Ishikawa (cell line): ENCODE measurements at regions not wholly inside any gene's neighbourhood (a gene's known extent, or its start where the extent isn't known, plus 50 kb on each side); places are given as distances from the start of the nearest gene placed in this dataset.

Source experiments
- CEBPB ChIP-seq: IDR thresholded peaks from 2 replicates; pipeline ENCODE4 v1.6.1; 2012
- CREB1 ChIP-seq: IDR thresholded peaks from 2 replicates; pipeline ENCODE4 v1.6.1; 2012; ENCODE audit warnings: low read depth
- EGR1 ChIP-seq: IDR thresholded peaks from 2 replicates; pipeline ENCODE4 v1.6.1; 2012
- EP300 ChIP-seq: IDR thresholded peaks from 2 replicates; pipeline ENCODE4 v1.6.1; 2012; ENCODE audit warnings: borderline replicate concordance
- FOXM1 ChIP-seq: IDR thresholded peaks from 2 replicates; pipeline ENCODE4 v1.6.1; 2012; ENCODE audit warnings: low read depth, borderline replicate concordance
- NFIC ChIP-seq: IDR thresholded peaks from 2 replicates; pipeline ENCODE4 v1.6.1; 2012
- RAD21 ChIP-seq: IDR thresholded peaks from 2 replicates; pipeline ENCODE4 v1.6.1; 2012; ENCODE audit warnings: low read depth
- TAF1 ChIP-seq: IDR thresholded peaks from 2 replicates; pipeline ENCODE4 v1.6.1; 2012; ENCODE audit warnings: low read depth, mild to moderate bottlenecking
- TCF12 ChIP-seq: IDR thresholded peaks from 2 replicates; pipeline ENCODE4 v1.6.1; 2012; ENCODE audit warnings: low read depth
- TEAD4 ChIP-seq: IDR thresholded peaks from 2 replicates; pipeline ENCODE4 v1.6.1; 2012
- YY1 ChIP-seq: IDR thresholded peaks from 2 replicates; pipeline ENCODE4 v1.6.1; 2012; ENCODE audit warnings: low read depth
- ZBTB7A ChIP-seq: IDR thresholded peaks from 2 replicates; pipeline ENCODE4 v1.6.1; 2012; ENCODE audit warnings: low read depth
- TF ChIP-seq, protein P1 (sequence below): IDR thresholded peaks from 2 replicates; pipeline ENCODE4 v1.6.1; 2012
- TF ChIP-seq, protein P2 (sequence below): IDR thresholded peaks from 2 replicates; pipeline ENCODE4 v1.6.1; 2012; ENCODE audit warnings: low read depth, mild to moderate bottlenecking
- TF ChIP-seq, protein P3 (sequence below): IDR thresholded peaks from 2 replicates; pipeline ENCODE4 v1.6.1; 2012

DNA sequence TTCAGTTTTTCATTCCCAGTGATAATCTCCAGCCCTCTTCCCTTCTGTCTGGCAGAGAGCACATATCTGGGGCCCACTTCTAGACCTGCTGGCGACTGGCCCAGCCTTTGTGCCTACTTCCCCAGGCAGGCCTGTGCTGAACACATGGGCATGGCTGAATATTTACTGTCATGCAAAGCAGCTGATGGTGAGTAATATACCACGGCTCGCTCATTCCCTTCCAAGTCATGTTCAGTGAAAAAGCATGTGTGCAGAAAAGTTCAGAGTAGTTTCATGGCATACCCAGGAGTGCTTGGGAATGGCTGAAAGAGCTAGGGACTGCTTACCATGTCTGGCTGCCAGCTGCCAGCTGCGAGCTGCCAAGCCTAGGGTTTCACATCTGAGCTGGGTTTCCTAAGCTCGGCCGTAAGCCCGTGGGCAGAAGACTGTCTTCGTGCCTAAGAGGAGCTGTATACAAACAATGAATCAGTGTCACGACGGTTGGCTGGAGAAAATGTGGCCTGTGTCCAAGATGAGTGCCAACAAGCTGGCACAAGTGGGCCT, 179.9 kb upstream of the PELI2 start:
- no peak for TF ChIP-seq ZBTB7A
- no peak for TF ChIP-seq TEAD4
- TF ChIP-seq YY1: no peak
- no peak for TF ChIP-seq NFIC
- TF ChIP-seq, protein P1, sequence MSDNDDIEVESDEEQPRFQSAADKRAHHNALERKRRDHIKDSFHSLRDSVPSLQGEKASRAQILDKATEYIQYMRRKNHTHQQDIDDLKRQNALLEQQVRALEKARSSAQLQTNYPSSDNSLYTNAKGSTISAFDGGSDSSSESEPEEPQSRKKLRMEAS: no peak
- TF ChIP-seq TCF12: no peak
- no peak for TF ChIP-seq CEBPB
- TF ChIP-seq EGR1: no peak
- no peak for TF ChIP-seq TAF1
- TF ChIP-seq, protein P2, sequence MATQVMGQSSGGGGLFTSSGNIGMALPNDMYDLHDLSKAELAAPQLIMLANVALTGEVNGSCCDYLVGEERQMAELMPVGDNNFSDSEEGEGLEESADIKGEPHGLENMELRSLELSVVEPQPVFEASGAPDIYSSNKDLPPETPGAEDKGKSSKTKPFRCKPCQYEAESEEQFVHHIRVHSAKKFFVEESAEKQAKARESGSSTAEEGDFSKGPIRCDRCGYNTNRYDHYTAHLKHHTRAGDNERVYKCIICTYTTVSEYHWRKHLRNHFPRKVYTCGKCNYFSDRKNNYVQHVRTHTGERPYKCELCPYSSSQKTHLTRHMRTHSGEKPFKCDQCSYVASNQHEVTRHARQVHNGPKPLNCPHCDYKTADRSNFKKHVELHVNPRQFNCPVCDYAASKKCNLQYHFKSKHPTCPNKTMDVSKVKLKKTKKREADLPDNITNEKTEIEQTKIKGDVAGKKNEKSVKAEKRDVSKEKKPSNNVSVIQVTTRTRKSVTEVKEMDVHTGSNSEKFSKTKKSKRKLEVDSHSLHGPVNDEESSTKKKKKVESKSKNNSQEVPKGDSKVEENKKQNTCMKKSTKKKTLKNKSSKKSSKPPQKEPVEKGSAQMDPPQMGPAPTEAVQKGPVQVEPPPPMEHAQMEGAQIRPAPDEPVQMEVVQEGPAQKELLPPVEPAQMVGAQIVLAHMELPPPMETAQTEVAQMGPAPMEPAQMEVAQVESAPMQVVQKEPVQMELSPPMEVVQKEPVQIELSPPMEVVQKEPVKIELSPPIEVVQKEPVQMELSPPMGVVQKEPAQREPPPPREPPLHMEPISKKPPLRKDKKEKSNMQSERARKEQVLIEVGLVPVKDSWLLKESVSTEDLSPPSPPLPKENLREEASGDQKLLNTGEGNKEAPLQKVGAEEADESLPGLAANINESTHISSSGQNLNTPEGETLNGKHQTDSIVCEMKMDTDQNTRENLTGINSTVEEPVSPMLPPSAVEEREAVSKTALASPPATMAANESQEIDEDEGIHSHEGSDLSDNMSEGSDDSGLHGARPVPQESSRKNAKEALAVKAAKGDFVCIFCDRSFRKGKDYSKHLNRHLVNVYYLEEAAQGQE: no peak
- TF ChIP-seq, protein P3, sequence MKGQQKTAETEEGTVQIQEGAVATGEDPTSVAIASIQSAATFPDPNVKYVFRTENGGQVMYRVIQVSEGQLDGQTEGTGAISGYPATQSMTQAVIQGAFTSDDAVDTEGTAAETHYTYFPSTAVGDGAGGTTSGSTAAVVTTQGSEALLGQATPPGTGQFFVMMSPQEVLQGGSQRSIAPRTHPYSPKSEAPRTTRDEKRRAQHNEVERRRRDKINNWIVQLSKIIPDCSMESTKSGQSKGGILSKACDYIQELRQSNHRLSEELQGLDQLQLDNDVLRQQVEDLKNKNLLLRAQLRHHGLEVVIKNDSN: no peak
- TF ChIP-seq FOXM1: no peak
- TF ChIP-seq RAD21: no peak

DNA sequence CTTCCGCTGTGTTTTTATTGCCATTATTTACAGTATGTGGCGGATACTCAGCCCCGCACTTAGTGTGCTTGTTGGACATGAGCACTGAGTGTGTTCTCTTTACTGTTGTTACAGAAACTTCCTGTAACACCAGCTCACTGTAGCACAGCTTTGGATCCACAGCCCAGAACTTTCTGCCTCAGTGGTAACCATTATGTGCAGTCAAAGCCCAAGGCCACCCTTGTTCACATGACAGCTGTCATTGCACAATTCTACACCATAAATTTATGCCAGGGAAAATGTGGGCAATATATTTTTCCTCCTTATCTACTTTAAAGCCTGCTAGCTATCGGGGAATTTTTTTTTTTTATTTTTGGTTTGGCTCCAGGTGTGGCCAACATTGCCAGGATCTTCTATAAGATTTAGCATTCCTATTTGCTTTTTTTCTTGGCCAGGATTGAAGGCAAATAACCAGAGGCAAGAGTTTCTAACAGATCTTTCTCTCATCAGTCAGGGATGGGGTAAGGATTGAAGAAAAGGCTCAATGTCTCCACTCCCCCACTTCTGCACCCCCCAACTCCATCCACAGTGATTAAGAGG, 176.0 kb upstream of the PELI2 start:
- TF ChIP-seq TAF1 (no peak), NFIC (no peak), YY1 (no peak), ZBTB7A (no peak)

DNA sequence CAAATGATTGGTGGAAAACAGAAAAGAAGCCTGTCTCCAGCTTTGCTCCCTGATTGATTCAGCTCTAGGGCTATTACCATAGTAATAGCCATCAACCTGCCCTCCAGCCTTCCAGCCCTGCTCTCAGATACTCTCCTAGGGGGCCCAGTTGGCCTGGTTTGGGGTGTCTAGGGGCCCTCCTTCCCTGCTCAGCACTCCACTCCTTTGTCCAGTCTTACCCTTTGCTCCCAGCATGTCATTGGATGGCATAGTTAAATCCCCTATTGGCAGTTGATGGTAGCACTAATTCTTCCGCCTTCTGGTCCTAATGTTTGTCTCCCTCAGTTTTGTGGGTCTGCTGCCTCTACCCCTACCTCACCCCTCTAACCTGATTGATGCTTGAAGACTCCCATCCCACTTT, 175.4 kb upstream of the PELI2 start:
- TF ChIP-seq EP300 (no peak), FOXM1 (no peak), CREB1 (no peak), TAF1 (no peak), YY1 (no peak), EGR1 (no peak), ZBTB7A (no peak)
- TF ChIP-seq, protein P1: no peak

DNA sequence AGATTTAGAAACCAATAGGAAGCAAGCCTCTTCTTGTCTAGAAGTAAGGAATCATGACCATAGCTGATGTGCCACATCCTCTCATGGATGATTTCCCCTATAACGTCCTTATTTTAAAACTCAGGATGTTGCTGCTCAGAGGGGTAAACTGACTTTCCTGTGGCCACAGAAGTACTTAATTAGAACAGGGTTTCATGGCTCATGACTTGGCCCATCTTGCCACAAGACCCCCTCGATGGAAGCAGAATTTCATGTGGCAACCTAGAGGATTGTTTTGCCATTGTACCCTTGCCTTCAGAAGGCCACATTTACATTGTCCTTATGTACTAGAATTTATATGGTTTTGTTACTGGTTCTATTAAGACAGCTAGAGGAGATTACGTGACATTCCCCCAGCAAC, 173.5 kb upstream of the PELI2 start:
- TF ChIP-seq RAD21 (no peak), TCF12 (no peak), CEBPB (no peak), FOXM1 (no peak), TEAD4 (no peak), YY1 (no peak)

DNA sequence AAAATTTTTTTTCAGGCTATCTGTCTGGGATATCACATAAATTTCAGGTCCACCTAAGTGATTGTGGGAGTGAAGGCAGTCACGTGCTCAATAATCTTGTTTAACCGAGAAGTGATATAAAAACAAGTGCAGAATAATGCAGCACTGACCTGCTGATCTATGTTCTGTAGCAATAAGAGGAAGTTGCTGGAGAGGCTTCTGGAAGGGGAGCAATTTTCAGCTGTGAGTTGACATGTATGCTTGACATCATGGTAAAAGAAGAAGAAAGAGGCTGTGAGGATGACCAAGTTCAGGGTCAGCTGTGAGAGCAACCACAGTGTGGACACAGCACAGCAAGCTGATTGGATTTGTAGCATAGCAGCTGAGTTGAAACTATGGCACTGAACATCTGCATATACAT, 172.0 kb upstream of the PELI2 start:
- TF ChIP-seq TCF12 (no peak), EGR1 (no peak), EP300 (no peak), TAF1 (no peak), CEBPB (no peak), FOXM1 (no peak)
- TF ChIP-seq, protein P3: no peak
- TF ChIP-seq, protein P1: no peak

DNA sequence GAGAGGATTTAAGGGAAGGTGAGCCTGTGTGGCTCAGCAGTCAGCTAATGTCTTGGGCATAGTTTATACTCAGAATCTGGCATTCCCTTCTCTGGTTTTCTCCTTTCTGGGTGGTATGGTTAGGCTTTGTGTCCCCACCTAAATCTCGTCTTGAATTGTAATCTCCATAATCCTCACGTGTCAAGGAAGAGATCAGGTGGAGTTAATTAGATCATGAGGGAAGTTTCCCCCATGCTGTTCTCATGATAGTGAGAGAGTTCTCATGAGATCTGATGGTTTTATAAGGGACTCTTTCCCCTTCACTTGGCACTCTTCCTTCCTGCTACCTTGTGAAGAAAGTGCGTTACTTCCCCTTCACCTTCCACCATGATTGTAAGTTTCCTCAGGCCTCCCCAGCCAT, 169.8 kb upstream of the PELI2 start:
- TF ChIP-seq NFIC (no peak), CREB1 (no peak)

DNA sequence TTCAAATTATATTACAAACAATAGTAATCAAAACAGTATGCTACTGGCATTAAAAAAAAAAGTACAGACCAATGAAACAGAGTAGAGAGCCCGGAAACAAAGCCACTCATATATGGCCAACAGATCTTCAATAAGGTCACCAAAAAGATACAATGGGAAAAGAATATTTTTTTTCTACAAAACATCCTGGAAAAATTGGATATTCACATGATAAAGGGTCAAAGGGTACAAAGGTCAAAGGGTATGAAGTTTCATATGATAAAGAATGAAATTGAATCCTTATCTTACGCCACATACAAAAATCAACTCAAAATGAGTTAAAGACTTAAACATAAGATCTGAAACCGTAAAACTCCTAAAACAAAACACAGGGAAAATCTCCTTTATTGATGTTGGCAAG, 168.5 kb upstream of the PELI2 start:
- TF ChIP-seq, protein P2: no peak
- TF ChIP-seq EGR1 (no peak), YY1 (no peak), RAD21 (no peak), ZBTB7A (no peak), FOXM1 (no peak), TEAD4 (no peak), TCF12 (no peak), NFIC (no peak)
- TF ChIP-seq, protein P3: no peak
- TF ChIP-seq, protein P1: no peak
